T-helper 2 cell treated with Interferon-gamma antibody and Interleukin-4, amounts not matched to agents 100 ng/mL and 5 ng/mL, for 36 hours (primary cell): ENCODE measurements at regions not wholly inside any gene's neighbourhood (a gene's known extent, or its start where the extent isn't known, plus 50 kb on each side); places are given as distances from the start of the nearest gene placed in this dataset.
"Not testable (repeated sequence)": the region's sequence is repeated elsewhere in the genome, so short reads cannot be mapped to it uniquely, and the experiment has no call there.

Source experiments
- intact Hi-C: fragments of 100-400 bp; cut with micrococcal nuclease; formaldehyde crosslinking; loops from one replicate; pipeline ENCODE4 v1.15.1; 2023

GRCh38 chr3:137583256-137583655 lies 180.9 kb upstream of the SOX14 start:
- intact Hi-C loops = no loop called here

GRCh38 chr3:137588871-137589270 lies 175.2 kb upstream of the SOX14 start:
- intact Hi-C loops = no loop called here

- intact Hi-C loops = not testable (repeated sequence)
These were observed 168.7 kb upstream of the SOX14 start for GRCh38 chr3:137595415-137595814.

- intact Hi-C loops = no loop called here
These were observed 153.4 kb upstream of the SOX14 start for GRCh38 chr3:137610723-137611122.

GRCh38 chr3:137612291-137612690 lies 151.8 kb upstream of the SOX14 start:
- intact Hi-C loops = no loop called here

GRCh38 chr3:137615659-137616418 lies 148.3 kb upstream of the SOX14 start:
- intact Hi-C loops = no loop called here

- intact Hi-C loops = no loop called here
These were observed 122.0 kb upstream of the SOX14 start for GRCh38 chr3:137641879-137642704.

- intact Hi-C loops = no loop called here
These were observed 121.3 kb upstream of the SOX14 start for GRCh38 chr3:137642831-137643230.

GRCh38 chr3:137647179-137647578 lies 116.9 kb upstream of the SOX14 start:
- intact Hi-C loops = no loop called here

- intact Hi-C loops = no loop called here
These were observed 94.5 kb upstream of the SOX14 start for GRCh38 chr3:137669519-137670060.

GRCh38 chr3:137687181-137687879 lies 76.8 kb upstream of the SOX14 start:
- intact Hi-C loops = no loop called here

- intact Hi-C loops = no loop called here
These were observed 71.2 kb upstream of the SOX14 start for GRCh38 chr3:137692803-137693431.

- intact Hi-C loops = no loop called here
These were observed 70.3 kb upstream of the SOX14 start for GRCh38 chr3:137693791-137694190.

- intact Hi-C loops = no loop called here
These were observed 69.3 kb upstream of the SOX14 start for GRCh38 chr3:137694836-137695235.

- intact Hi-C loops = no loop called here
These were observed 68.8 kb upstream of the SOX14 start for GRCh38 chr3:137695351-137695750.

GRCh38 chr3:137709011-137709601 lies 55.0 kb upstream of the SOX14 start:
- intact Hi-C loops = no loop called here

GRCh38 chr3:137713965-137714364 lies 50.1 kb upstream of the SOX14 start:
- intact Hi-C loops = not testable (repeated sequence)
